ENCODE measurements at regions not wholly inside any gene's neighbourhood (a gene's known extent, or its start where the extent isn't known, plus 50 kb on each side); places are given as distances from the start of the nearest gene placed in this dataset.

DNA sequence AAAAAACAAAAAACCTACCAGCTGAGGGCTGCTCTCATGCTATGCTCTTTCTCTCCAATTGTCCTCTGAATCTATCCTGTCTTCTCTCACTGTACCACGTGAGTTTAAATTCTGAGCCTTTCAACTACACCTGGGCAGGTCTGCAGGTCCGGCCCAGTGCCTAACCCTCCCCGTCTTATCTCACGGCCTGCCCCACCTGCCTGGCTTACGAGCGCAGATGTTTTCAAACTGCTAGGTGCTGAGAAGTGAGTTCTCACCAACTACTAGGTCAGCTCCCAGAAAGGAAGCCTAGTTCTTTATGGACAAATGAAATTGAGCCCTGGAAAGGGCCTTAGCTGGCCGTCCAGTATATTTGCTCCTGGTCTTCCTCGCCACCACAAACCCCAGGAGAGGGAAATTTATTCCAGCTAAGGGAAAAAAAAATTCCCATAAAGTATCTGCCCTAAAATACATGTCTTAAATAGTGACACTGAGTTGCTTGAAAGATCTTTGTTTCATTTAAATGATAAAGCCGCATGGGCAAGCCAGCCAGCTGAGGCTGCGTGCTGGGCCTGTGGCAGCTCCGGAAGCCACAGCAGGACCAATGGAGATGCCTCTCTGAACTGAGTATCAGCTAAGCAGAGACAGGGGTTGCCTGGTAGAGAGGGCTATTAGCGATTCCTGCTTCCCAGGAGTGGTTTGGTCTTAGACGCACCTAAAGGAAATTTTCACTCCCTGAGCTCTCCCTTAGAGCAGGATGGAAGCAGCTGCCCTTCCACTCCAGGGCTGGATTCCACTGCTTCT is 92.5 kb upstream of the NCK2 start:
- no peak for DNase-seq (ENCODE audit: low spot score)

DNA sequence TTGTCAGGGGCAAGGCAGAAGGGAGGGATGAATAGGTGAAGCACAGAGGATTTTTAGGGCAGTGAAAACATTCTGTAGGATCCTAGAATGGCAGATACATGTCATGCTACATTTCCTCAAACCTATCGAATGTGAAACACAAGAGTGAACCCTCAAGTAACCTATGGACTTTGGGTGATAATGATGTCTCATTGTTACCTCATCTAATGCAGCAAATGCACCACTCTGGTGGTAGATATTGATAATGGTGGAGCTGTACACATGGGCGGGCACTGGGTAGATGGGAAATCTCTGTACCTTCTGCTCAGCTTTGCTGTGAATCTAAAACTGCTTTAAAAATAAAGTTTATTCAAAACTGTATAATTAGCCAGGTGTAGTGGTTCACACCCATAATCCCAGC is 95.2 kb upstream of the NCK2 start:
- DNase-seq (ENCODE audit: low spot score): no peak

DNA sequence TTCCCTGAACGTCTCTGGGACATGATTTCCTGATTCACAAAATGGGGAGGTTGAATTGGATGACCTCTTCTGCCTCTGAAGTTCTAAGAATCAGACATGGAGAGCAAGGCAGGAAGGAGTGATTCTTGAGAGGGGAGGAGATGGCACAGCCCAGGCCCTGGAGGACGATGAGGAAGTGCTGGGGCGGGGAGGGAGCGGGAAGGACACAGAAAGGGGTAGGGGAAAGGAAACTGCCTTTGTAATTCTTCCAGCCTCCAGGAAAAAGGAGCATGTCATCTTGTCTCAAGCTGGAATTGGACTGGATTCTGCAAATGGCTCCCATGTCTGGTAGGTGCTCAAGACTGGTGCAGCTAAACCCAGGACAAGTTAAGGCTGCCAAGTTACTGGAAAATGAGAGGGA is 97.0 kb upstream of the NCK2 start:
- no peak for DNase-seq (ENCODE audit: low spot score)

DNA sequence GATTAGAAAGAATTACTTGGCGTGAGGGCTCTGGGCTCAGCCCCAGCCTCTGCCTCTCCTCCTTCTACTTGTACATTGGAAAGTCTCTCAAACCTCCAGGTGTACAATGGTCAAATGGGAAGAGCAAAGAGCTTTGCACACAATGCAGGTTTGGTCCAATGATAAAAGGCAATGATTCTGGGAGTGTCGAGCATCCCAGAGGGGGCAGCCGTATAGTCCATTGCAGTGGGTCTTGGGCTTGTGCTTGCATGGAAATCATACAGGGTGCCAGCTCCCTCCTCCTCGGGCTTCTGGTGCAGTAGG is 98.0 kb upstream of the NCK2 start:
- DNase-seq (ENCODE audit: low spot score): no peak

DNA sequence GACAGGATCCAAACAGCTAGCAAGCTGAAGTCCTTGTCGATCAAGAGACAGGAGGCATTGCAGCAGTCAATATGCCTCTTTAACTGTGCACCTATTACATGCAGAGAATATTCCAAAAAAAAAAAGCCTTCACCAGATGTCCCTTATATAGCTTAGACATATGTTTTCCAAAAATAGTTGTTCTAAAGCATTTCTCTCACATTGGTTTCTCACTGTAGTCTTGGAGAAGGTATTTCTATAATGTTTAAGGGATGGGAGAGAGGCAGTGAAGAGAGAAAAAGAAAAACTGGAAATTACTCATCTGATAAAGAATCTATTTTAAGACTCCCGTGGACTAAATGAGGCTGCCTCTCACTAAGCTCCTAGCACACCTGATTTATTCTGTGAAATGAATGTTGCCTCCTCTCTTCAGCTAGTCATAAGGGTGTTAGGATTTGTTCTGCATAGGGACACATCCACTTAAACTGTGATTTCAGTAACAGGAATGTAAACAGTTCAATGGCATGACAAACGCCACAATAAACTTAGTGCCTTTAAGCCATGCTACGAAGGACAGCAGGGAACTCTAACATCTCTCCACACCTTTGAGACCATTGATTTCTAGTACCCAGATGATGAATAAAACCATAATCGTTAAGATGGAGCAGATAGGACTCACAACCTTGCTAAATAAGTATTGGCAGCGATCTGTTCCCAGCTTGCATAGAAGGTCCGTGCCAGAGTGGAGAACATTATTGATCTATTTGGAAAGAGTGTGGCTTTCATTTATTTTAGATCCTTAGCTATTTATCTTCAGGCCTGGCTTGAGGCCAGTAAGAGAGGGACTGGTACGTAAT is 98.6 kb upstream of the NCK2 start:
- no peak for DNase-seq (ENCODE audit: low spot score)

DNA sequence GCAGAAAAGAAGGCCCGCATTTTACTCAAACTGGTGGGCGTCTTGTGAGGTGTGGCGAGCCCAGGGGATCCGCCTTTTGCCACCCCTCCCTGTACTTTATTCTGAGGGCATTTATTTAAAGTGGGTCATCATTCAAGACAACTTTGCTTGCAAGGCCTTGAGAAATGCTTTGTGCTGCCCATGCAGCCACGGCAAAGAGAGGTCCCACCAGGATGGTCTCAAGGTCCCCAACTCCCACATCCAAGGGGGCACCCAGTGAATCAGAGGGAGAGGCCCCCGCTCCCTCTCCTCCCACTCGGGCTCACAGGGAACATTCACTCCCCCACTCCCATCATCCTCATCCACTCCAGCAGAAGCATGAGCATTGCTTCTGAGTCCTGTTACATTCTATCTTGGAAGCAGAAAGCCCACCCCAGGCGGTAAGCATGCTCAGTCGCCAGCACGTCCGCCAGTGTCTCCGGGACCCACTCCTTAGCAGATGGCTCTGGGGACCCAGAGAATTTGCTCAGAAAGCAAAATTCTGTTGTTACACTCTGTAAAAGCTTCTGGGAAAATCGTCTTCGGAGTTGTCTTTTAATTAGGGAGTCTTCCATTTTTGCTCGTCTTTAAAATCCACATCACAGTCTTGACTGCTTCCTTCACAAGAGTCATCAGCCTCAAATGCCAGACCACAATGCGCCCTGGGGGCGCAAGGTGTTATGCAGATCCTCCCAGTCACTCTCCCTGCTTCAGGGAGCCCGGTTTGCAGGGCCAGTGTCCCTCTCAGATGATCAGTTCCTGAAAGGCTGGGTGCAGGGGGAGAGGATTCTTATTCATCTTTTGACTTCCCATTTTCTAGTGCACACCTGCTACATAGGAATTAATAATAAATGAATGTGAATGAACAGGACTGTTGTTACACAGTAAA is 99.4 kb upstream of the NCK2 start:
- no peak for DNase-seq (ENCODE audit: low spot score)

DNA sequence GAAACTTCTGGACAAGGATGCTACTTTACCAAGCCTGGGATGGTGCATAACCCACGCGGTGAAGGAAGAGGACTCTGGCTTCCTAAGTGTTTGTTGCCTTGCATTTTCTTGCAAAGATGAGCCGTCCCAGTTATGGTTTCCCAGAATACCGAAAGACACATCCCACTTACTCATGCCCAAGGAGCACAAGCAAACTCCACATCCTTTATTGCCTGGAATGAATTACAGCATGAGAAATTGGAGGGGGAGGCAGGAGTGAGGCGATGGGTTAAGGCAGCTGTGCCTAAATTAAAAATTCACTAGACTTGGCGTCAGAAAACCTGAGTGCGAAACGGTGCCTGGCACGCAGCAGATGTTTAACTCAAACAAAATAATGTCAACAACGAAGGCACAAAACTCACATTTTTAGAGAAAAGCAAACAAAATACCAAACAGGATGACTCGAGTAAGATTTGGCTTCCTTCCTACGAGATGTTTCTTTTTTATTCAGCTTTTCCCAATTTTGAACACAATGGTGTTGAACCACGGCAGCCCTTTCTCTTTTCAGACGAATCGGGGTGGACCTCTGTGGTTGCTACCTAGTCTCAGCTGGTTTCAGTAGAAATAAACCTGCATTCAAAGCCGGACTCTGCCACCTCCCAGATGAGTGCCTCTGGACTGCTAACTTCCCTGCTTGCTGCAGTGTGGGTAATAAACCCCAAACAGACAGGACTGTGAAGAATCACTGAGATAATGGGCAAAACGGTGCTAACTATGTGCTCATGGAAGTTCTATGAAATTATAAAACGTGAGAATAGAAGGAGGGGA is 100.3 kb upstream of the NCK2 start:
- DNase-seq (ENCODE audit: low spot score): no peak

DNA sequence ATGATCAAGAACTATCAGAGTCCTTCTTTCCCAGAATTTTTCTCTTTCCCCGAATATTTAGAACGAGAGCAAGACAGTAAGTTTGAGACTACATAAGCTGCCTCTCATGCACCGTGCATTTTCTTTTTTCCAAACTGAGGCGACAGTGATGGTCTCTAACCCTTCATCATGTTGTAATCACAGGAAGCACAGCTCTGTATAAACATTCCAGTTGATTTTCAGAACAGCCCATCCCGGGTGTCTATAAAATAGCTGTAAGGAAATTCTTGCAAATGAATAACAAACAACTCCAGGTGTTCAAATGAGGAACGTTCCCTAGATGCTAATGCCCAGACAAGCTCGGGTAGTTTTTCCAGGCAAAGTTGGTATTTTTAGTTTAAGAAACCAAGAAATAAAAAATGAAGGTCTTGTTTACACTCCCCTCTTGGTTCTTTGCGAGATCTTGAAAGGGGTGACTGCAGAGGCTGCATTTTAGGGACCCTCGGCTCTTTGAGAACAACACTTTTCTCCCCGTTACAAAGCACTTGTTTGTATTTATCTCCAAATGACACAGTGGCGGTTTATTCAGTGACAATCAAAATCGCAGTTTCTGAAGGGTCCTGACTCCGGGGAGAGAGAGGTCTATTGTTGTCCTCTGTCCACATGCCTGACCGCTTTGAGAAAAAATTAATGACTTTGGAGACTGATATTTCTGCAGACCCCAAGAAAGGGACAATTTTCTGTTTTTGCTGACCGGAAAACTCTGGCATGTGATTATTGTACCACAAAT is 101.1 kb upstream of the NCK2 start:
- no peak for DNase-seq (ENCODE audit: low spot score)

DNA sequence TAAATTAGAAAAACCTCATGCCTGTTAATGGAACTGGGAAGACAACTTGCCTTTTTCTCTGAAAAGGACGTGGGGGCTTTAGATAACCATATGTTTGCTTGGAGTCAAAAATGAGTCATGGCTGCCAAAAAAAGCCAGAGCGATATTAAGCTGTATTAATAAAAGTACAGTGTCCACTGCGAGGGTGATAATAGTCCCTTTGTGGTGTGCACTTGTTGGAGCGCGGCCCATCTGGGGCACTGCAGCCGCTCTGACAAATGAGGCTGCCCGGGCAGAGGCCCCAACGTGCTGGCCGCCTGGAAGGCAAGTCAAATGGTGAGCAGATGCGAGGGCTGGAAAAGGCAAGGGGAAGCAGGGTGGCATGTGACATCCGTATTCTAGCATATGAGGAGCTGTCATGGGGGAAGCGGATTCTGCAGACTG is 103.3 kb upstream of the NCK2 start:
- DNase-seq (ENCODE audit: low spot score): no peak

DNA sequence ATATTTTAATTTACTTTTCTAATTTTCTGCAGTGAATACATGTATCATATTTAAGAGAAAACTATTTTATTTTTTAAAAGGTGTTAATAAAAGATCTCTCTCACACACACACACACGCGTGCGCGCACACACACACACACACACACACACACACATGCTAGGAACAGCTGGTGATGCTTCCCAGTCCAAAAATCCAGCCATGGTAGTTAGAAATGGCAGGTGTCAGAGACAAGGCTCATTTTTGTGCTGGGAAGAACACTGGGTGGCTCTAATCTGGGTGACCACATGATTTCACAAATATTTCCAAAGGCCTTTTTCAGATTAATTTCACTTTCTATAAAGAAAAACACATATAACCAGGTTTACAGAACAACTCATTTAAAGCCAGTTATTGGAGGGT is 104.5 kb upstream of the NCK2 start:
- DNase-seq (ENCODE audit: low spot score): no peak

DNA sequence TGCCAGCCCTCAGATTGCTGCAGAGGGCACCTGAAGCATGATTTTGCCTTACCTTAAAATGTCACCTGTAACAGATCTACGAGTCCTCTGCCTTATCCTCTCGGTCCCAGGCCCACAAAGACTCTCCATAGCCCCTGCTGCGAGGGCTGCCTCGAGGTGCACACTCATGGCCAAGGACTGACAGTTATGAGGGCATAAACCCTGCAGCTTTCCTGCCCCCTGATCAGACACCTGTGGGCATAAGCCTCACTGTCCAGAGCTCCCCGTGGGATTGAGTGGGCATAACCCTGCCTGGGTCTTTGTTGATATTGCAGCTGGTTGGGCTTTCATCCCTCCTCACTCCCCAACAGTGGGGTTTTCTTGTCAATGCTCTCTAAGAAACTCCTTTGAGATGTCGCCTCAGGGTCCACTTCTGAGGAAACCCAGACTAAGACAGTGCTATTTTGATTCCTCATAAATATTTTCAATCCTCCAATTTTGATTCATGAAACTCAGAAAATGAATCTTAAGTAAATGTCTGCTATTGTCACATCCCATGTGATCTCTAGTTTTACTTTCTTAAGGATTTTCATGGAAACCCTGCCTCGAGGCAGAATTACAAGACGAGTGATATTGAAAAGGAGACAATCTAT is 108.5 kb upstream of the NCK2 start:
- no peak for DNase-seq (ENCODE audit: low spot score)

DNA sequence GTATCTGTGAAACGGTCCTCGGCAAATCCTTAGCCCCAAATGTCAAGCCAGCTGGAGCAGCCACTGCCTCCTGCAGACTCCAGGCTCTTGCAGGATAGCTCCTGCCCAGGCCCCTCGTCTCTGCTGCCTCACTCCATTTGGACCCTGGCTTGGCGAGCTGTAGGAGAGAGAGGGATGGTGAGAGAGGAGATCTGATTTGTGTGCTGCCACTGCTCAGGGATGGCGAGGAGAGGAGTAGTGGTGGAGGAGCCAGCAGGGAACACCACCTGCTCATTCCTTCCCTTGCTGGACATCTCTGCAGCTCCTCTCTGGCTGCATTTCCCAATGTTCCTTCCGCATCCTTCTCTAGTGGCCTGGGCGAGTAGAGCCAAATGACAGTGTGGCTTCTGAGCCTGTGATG is 109.1 kb upstream of the NCK2 start:
- DNase-seq (ENCODE audit: low spot score): no peak

DNA sequence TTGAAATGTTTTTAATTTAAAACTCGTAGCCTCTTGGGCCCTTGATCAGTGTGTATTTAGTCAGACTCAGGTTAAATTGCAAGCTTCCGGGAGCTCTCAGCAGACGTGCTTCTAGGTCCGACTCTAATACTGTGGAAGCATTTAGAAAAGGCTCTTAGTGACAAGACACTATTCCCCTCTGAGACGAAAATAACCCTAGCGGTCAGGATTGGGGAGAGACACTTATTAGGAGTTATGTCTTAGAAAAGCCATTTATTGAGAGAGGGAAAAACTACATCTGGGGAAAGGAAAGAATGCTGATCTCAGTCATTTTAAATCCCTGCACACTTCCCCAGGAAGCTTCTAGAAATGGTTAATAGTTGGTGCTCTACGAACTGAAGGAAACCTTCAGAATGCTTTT is 110.5 kb upstream of the NCK2 start:
- no peak for DNase-seq (ENCODE audit: low spot score)

DNA sequence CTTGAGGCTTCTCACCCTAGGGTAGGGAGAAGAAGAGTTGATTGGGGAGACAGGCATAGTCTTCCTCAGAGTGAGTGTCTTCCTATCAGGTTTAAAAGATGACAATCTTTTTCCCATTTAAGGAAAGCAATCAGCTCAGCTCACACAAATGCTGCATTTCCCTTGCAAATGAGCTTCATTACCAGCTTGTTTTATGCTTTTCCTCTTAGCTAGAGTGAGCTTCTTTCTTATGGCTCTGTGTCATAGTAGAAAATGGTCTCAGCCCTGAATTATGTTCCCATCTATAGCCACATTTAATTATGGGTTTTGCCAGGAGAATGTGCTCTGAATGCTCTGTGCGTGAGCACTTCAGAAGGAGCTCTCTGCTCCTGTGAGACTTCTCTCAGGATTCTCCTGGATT is 112.8 kb upstream of the NCK2 start:
- DNase-seq (ENCODE audit: low spot score): no peak

DNA sequence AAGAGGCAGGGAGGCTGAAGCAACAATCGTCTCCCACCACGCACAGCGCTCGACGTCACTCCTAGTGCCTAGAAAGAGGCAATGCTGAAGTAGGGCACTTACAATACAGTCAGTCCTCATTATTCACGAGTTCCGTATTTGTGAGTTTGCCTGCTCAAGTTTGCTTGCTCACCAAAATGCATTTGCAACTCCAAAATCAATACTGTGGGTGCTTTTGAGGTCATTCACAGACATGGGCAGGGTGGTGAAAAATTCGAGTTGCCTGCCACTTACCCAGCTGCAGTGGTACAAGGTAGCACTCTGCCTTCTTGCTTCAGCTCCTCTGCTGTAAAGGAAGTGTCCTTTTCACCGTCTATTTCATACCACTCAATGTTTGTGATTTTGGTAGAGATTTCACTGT is 113.7 kb upstream of the NCK2 start:
- DNase-seq (ENCODE audit: low spot score): no peak

DNA sequence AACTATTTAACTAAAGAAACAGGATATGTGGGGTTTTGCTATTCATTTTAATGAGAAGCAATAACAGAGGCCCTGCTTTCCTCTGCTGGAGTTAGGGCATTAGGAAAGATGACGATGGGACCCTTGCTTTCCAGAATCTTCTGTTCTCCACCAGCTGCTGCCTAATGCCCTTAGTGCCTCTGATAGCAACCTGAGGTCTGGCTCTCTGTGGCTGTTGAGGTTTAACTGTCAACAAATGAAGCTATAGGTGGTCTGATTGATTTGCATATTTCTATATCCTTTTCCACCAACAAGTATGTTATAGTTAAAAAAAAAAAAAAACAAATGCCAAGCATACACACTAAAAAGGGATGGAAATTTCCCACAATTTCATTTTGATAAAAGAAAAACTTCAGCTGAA is 115.1 kb upstream of the NCK2 start:
- DNase-seq (ENCODE audit: low spot score): no peak

DNA sequence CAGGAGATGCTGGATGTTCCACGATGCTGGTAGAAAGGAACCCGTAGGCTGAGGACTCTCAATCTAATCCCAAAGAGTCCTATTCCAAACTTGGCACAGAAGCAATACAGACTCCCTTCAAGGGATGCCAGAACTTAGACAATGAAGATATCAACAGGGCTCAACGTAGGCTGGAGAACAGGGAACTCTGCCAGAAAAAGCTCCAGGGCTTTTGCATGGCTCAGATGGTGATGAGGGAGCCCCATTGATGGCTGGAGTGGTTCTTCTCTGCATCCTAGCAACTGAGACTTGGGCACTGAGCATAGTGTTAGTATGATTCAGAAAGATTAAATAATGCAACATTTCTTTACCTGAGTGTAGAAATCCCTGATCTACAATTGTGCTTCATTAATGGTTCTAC is 117.2 kb upstream of the NCK2 start:
- DNase-seq (ENCODE audit: low spot score): no peak

DNA sequence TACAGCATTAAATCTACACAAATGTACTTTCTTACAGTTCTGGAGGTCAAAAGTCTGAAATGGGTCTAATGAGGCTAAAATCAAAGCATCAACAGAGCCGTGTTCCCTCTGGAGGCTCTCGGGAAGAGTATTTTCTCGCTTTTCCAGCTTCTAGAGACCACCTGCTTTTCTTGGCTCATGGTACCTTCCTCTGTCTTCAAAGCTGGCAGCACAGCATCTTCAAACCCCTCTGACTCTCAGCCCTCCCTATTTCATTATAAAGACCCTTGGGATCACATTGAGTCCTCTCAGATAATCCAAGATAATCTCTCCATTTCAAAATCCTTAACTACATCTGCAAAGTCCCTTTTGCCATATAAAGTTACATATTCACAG is 117.8 kb upstream of the NCK2 start:
- DNase-seq (ENCODE audit: low spot score): no peak

DNA sequence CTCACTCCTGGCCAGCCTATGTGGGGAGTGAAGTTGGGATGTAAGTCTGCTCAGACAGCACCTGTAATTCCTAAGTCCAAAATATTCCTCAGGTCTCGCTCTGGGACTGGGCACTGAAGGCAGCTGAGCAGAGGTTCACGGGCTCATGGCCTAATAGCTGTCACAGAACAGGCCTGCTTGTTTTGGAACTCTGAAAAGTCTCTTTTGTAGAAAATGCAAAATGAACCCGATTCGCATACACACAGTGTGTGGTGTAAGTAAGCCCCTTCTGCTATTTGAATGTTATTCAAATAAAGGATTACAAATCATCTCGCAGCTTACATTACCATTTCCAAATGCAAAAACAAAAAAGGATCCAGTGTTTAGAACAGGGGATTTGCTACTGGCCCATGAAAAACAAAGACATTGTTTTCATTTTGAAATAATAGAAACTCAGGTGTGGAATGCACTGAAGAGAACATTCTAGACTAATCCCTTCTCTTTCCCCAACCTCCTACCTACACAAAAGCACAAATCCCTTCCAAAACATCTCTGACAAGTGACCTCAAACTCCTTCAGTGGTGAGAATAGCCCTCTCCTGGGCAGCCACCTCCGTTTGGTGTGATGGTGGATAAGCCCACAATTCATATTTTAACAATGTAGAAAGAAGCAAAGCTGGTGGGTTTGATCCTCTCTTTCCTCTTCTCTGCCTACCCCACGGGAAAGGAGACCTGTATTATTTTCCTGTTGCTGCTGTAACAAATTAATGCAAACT is 118.3 kb upstream of the NCK2 start:
- no peak for DNase-seq (ENCODE audit: low spot score)

DNA sequence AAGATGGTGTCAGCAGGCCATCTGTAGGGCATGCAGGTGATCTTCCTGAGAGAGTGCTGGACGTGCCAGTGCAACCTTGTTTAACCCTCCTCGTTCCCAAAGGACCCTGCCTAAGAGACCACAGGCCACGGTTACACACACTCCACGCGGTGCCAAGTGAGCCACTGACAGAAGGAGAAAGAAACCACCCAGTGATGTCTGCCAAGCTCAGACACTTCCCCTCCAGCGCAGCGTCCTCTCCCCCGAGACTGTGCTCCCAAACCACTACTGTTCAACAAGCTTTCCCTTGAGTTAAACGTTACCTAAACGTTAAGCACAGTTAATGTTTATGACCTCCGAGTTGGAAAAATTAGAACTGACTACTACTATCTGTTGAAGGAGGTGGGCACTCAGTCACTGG is 119.1 kb upstream of the NCK2 start:
- DNase-seq (ENCODE audit: low spot score): no peak
